ENCODE measurements at regions not wholly inside any gene's neighbourhood (a gene's known extent, or its start where the extent isn't known, plus 50 kb on each side); places are given as distances from the start of the nearest gene placed in this dataset.

GRCh38 chrX:26747877-26748276, 531.9 kb downstream of the MAGEB5 start:
- Histone ChIP-seq H3K4me3 (no peak overlapping the region), H3K4me2 (no peak overlapping the region), H3K4me1 (no peaks in the 10 kb centered on the region), H3K9me3 (no peaks in the 10 kb centered on the region), H3K27ac (no peak overlapping the region)
- WGBS (ENCODE audit: missing lambda C conversion rate), result 18% methylated on average over 12 of the region's 12 CpGs
- ChIA-PET CTCF (no interaction called here), POLR2A (no interaction called here)
- ATAC-seq (no peak), DNase-seq (ENCODE audit: low read depth in 1 of 2, low spot score in 1 of 2) (no peak), FAIRE-seq (no peak)
- TF ChIP-seq TFCP2L1 (CRISPR knock-in tag; IDR thresholded peaks at IDR 0.05) (no peak), ESRRA (IDR thresholded peaks at IDR 0.05; ENCODE audit: borderline replicate concordance, low read length) (no peak), FOSB (CRISPR knock-in tag; IDR thresholded peaks at IDR 0.05) (no peak)

- ChIA-PET CTCF (no interaction called here), POLR2A (no interaction called here)
- H3K4me2 ChIP-seq, result no peak overlapping the region
- TF ChIP-seq SMC3 (IDR thresholded peaks at IDR 0.05) (no peak), CEBPB (IDR thresholded peaks at IDR 0.05) (no peak), HEYL (CRISPR knock-in tag; IDR thresholded peaks at IDR 0.05) (no peak), ZNF302 (CRISPR knock-in tag; IDR thresholded peaks at IDR 0.05) (no peak), CTCF (IDR thresholded peaks at IDR 0.05) (no peak)
- TF ChIP-seq, protein P1, sequence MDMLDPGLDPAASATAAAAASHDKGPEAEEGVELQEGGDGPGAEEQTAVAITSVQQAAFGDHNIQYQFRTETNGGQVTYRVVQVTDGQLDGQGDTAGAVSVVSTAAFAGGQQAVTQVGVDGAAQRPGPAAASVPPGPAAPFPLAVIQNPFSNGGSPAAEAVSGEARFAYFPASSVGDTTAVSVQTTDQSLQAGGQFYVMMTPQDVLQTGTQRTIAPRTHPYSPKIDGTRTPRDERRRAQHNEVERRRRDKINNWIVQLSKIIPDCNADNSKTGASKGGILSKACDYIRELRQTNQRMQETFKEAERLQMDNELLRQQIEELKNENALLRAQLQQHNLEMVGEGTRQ (IDR thresholded peaks at IDR 0.05), result no peak
- H3K4me1 ChIP-seq, result no peaks in the 10 kb centered on the region
- no peak overlapping the region for H3K4me3 ChIP-seq
- H3K9me3 ChIP-seq, result no peaks in the 10 kb centered on the region
- no peak overlapping the region for H3K27ac ChIP-seq
- 5% methylated on average over 4 of the region's 9 CpGs for WGBS (ENCODE audit: missing lambda C conversion rate)
- ATAC-seq (no peak), FAIRE-seq (no peak), DNase-seq (ENCODE audit: low read depth in 1 of 2, low spot score in 1 of 2) (no peak)
These were observed 506.9 kb downstream of the MAGEB5 start for GRCh38 chrX:26722666-26723428.

GRCh38 chrX:26672571-26672970, 456.6 kb downstream of the MAGEB5 start:
- POLR2A ChIA-PET, result no interaction called here
- no peak overlapping the region for H3K27ac ChIP-seq
- no peak overlapping the region for H3K4me2 ChIP-seq
- CTCF ChIA-PET, result no interaction called here
- TF ChIP-seq RAD21 (conservative IDR thresholded peaks at IDR 0.05 in 1 of 2, IDR thresholded peaks at IDR 0.05 in 1 of 2) (no peak), HOXB5 (CRISPR knock-in tag; IDR thresholded peaks at IDR 0.05) (no peak), CBX8 (IDR thresholded peaks at IDR 0.05) (no peak), NFE2L2 (conservative IDR thresholded peaks at IDR 0.05; ENCODE audit: low read length) (no peak), CBX2 (IDR thresholded peaks at IDR 0.05; ENCODE audit: borderline replicate concordance, low read depth) (no peak), ZC3H11A (IDR thresholded peaks at IDR 0.05) (no peak), HOXA7 (CRISPR knock-in tag; IDR thresholded peaks at IDR 0.05) (no peak), NR3C1 (IDR thresholded peaks at IDR 0.05) (no peak), RNF2 (IDR thresholded peaks at IDR 0.05; ENCODE audit: borderline replicate concordance, low read depth) (no peak), MAZ (IDR thresholded peaks at IDR 0.05; ENCODE audit: borderline replicate concordance, low read depth, low read length) (no peak), EHMT2 (IDR thresholded peaks at IDR 0.05; ENCODE audit: low read depth) (no peak), FOXS1 (CRISPR knock-in tag; IDR thresholded peaks at IDR 0.05) (no peak), KDM5A (IDR thresholded peaks at IDR 0.05) (no peak), CTCF (IDR thresholded peaks at IDR 0.05) (no peak), FOSB (CRISPR knock-in tag; IDR thresholded peaks at IDR 0.05) (no peak)
- TF ChIP-seq, protein P2, sequence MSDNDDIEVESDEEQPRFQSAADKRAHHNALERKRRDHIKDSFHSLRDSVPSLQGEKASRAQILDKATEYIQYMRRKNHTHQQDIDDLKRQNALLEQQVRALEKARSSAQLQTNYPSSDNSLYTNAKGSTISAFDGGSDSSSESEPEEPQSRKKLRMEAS (IDR thresholded peaks at IDR 0.05), result no peak
- TF ChIP-seq, protein P3, sequence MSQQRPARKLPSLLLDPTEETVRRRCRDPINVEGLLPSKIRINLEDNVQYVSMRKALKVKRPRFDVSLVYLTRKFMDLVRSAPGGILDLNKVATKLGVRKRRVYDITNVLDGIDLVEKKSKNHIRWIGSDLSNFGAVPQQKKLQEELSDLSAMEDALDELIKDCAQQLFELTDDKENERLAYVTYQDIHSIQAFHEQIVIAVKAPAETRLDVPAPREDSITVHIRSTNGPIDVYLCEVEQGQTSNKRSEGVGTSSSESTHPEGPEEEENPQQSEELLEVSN (IDR thresholded peaks at IDR 0.05; ENCODE audit: borderline replicate concordance, low read depth), result no peak
- TF ChIP-seq, protein P4, sequence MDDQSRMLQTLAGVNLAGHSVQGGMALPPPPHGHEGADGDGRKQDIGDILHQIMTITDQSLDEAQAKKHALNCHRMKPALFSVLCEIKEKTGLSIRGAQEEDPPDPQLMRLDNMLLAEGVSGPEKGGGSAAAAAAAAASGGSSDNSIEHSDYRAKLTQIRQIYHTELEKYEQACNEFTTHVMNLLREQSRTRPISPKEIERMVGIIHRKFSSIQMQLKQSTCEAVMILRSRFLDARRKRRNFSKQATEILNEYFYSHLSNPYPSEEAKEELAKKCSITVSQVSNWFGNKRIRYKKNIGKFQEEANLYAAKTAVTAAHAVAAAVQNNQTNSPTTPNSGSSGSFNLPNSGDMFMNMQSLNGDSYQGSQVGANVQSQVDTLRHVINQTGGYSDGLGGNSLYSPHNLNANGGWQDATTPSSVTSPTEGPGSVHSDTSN (IDR thresholded peaks at IDR 0.05), result no peak
- TF ChIP-seq, protein P5, sequence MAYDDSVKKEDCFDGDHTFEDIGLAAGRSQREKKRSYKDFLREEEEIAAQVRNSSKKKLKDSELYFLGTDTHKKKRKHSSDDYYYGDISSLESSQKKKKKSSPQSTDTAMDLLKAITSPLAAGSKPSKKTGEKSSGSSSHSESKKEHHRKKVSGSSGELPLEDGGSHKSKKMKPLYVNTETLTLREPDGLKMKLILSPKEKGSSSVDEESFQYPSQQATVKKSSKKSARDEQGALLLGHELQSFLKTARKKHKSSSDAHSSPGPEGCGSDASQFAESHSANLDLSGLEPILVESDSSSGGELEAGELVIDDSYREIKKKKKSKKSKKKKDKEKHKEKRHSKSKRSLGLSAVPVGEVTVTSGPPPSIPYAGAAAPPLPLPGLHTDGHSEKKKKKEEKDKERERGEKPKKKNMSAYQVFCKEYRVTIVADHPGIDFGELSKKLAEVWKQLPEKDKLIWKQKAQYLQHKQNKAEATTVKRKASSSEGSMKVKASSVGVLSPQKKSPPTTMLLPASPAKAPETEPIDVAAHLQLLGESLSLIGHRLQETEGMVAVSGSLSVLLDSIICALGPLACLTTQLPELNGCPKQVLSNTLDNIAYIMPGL (CRISPR knock-in tag; IDR thresholded peaks at IDR 0.05; ENCODE audit: borderline replicate concordance), result no peak
- ATAC-seq (no peak), DNase-seq (ENCODE audit: low read depth in 1 of 2, low spot score in 1 of 2) (no peak), FAIRE-seq (no peak)
- WGBS (ENCODE audit: missing lambda C conversion rate), result 22% methylated on average over 3 of the region's 3 CpGs
- H3K9me3 ChIP-seq, result no peaks in the 10 kb centered on the region
- H3K4me1 ChIP-seq, result no peaks in the 10 kb centered on the region
- H3K4me3 ChIP-seq, result no peak overlapping the region

Data from A549 (cell line).